ENCODE measurements at regions not wholly inside any gene's neighbourhood (a gene's known extent, or its start where the extent isn't known, plus 50 kb on each side); places are given as distances from the start of the nearest gene placed in this dataset.

- no peak overlapping the region for H3K4me3 Mint-ChIP-seq
- no peaks in the 10 kb centered on the region for H3K4me1 Mint-ChIP-seq
- no peak for ATAC-seq (replicated peaks)
- no peaks in the 10 kb centered on the region for H3K36me3 Mint-ChIP-seq
- no peak overlapping the region for H3K27ac Mint-ChIP-seq
- peaks cover 0 to 3% of the 10 kb centered on the region in 2 donors for H3K9me3 Mint-ChIP-seq
- DNase-seq, result no peak
- no peaks in the 10 kb centered on the region for H3K27me3 Mint-ChIP-seq
Measured at GRCh38 chr9:27963836-27964235, 390.6 kb upstream of the C9orf72 start.

GRCh38 chr9:27967210-27967609 is 393.9 kb upstream of the C9orf72 start:
- DNase-seq, result no peak
- H3K9me3 Mint-ChIP-seq, result peaks cover 0 to 3% of the 10 kb centered on the region in 2 donors
- H3K27ac Mint-ChIP-seq, result no peak overlapping the region
- no peak overlapping the region for H3K4me3 Mint-ChIP-seq
- no peaks in the 10 kb centered on the region for H3K27me3 Mint-ChIP-seq
- H3K36me3 Mint-ChIP-seq, result no peaks in the 10 kb centered on the region
- H3K4me1 Mint-ChIP-seq, result no peaks in the 10 kb centered on the region
- no peak for ATAC-seq (replicated peaks)

GRCh38 chr9:27977931-27978330 is 404.6 kb upstream of the C9orf72 start:
- no peaks in the 10 kb centered on the region for H3K27me3 Mint-ChIP-seq
- H3K4me1 Mint-ChIP-seq, result no peaks in the 10 kb centered on the region
- no peak for ATAC-seq (replicated peaks)
- H3K36me3 Mint-ChIP-seq, result no peaks in the 10 kb centered on the region
- H3K27ac Mint-ChIP-seq, result no peak overlapping the region
- DNase-seq, result no peak
- H3K4me3 Mint-ChIP-seq, result no peak overlapping the region
- H3K9me3 Mint-ChIP-seq, result no peaks in the 10 kb centered on the region

- H3K27ac Mint-ChIP-seq, result no peak overlapping the region
- H3K27me3 Mint-ChIP-seq, result no peaks in the 10 kb centered on the region
Measured at GRCh38 chr9:27985714-27986113, 412.4 kb upstream of the C9orf72 start.

GRCh38 chr9:27990524-27990923 is 417.2 kb upstream of the C9orf72 start:
- H3K4me3 Mint-ChIP-seq, result no peak overlapping the region
- no peaks in the 10 kb centered on the region for H3K27me3 Mint-ChIP-seq
- H3K36me3 Mint-ChIP-seq, result no peaks in the 10 kb centered on the region
- no peaks in the 10 kb centered on the region for H3K4me1 Mint-ChIP-seq
- DNase-seq, result no peak
- H3K9me3 Mint-ChIP-seq, result peaks cover 4 to 6% of the 10 kb centered on the region in 2 donors
- ATAC-seq (replicated peaks), result no peak
- no peak overlapping the region for H3K27ac Mint-ChIP-seq

More at GRCh38 chr9:27985714-27986113, 412.4 kb upstream of the C9orf72 start:
- ATAC-seq (replicated peaks), result no peak
- no peak overlapping the region for H3K4me3 Mint-ChIP-seq
- H3K9me3 Mint-ChIP-seq, result peaks cover 2 to 6% of the 10 kb centered on the region in 2 donors
- no peaks in the 10 kb centered on the region for H3K36me3 Mint-ChIP-seq
- no peaks in the 10 kb centered on the region for H3K4me1 Mint-ChIP-seq
- no peak for DNase-seq

- Mint-ChIP-seq H3K36me3 (no peaks in the 10 kb centered on the region), H3K27ac (no peak overlapping the region), H3K4me1 (no peaks in the 10 kb centered on the region), H3K27me3 (no peaks in the 10 kb centered on the region), H3K9me3 (peaks cover 1 to 6% of the 10 kb centered on the region in 2 donors), H3K4me3 (no peak overlapping the region)
- DNase-seq, result no peak
- no peak for ATAC-seq (replicated peaks)
Measured at GRCh38 chr9:27991221-27991620, 417.9 kb upstream of the C9orf72 start.

- no peaks in the 10 kb centered on the region for H3K27me3 Mint-ChIP-seq
- H3K36me3 Mint-ChIP-seq, result no peaks in the 10 kb centered on the region
Measured at GRCh38 chr9:28001096-28001495, 427.8 kb upstream of the C9orf72 start.

GRCh38 chr9:28004900-28005299 is 431.6 kb upstream of the C9orf72 start:
- Mint-ChIP-seq H3K4me1 (no peaks in the 10 kb centered on the region), H3K36me3 (no peaks in the 10 kb centered on the region), H3K4me3 (no peak overlapping the region), H3K27ac (no peak overlapping the region), H3K9me3 (peaks cover 0 to 2% of the 10 kb centered on the region in 2 donors), H3K27me3 (no peaks in the 10 kb centered on the region)
- DNase-seq (no peak), ATAC-seq (replicated peaks) (no peak)

More at GRCh38 chr9:28001096-28001495, 427.8 kb upstream of the C9orf72 start:
- no peaks in the 10 kb centered on the region for H3K4me1 Mint-ChIP-seq
- no peak overlapping the region for H3K27ac Mint-ChIP-seq
- H3K9me3 Mint-ChIP-seq, result peaks cover 0 to 2% of the 10 kb centered on the region in 2 donors
- ATAC-seq (replicated peaks) (no peak), DNase-seq (no peak)
- no peak overlapping the region for H3K4me3 Mint-ChIP-seq

GRCh38 chr9:28005779-28006178 is 432.5 kb upstream of the C9orf72 start:
- no peaks in the 10 kb centered on the region for H3K36me3 Mint-ChIP-seq
- no peak for DNase-seq
- no peaks in the 10 kb centered on the region for H3K27me3 Mint-ChIP-seq
- H3K4me1 Mint-ChIP-seq, result no peaks in the 10 kb centered on the region
- ATAC-seq (replicated peaks), result no peak
- no peak overlapping the region for H3K4me3 Mint-ChIP-seq
- H3K27ac Mint-ChIP-seq, result no peak overlapping the region
- peaks cover 0 to 2% of the 10 kb centered on the region in 2 donors for H3K9me3 Mint-ChIP-seq

GRCh38 chr9:28007097-28007817 is 434.0 kb upstream of the C9orf72 start:
- no peak for DNase-seq
- H3K9me3 Mint-ChIP-seq, result peaks cover 0 to 2% of the 10 kb centered on the region in 2 donors
- no peak overlapping the region for H3K27ac Mint-ChIP-seq
- no peak overlapping the region for H3K4me3 Mint-ChIP-seq
- H3K36me3 Mint-ChIP-seq, result no peaks in the 10 kb centered on the region
- no peaks in the 10 kb centered on the region for H3K27me3 Mint-ChIP-seq
- no peak for ATAC-seq (replicated peaks)
- H3K4me1 Mint-ChIP-seq, result no peaks in the 10 kb centered on the region

- Mint-ChIP-seq H3K27me3 (no peaks in the 10 kb centered on the region), H3K9me3 (peaks cover 0 to 3% of the 10 kb centered on the region in 2 donors), H3K27ac (no peak overlapping the region), H3K4me1 (no peaks in the 10 kb centered on the region), H3K36me3 (no peaks in the 10 kb centered on the region), H3K4me3 (no peak overlapping the region)
- DNase-seq (no peak), ATAC-seq (replicated peaks) (no peak)
Measured at GRCh38 chr9:28014212-28014611, 440.9 kb upstream of the C9orf72 start.

- Mint-ChIP-seq H3K27me3 (no peaks in the 10 kb centered on the region), H3K27ac (no peak overlapping the region), H3K9me3 (no peaks in the 10 kb centered on the region), H3K36me3 (no peaks in the 10 kb centered on the region), H3K4me1 (no peaks in the 10 kb centered on the region), H3K4me3 (no peak overlapping the region)
- DNase-seq, result no peak
- no peak for ATAC-seq (replicated peaks)
Measured at GRCh38 chr9:28024676-28025075, 451.4 kb upstream of the C9orf72 start.

GRCh38 chr9:28025186-28025585 is 451.9 kb upstream of the C9orf72 start:
- no peaks in the 10 kb centered on the region for H3K36me3 Mint-ChIP-seq
- ATAC-seq (replicated peaks), result no peak
- H3K4me1 Mint-ChIP-seq, result no peaks in the 10 kb centered on the region
- no peak overlapping the region for H3K27ac Mint-ChIP-seq
- no peak for DNase-seq
- H3K27me3 Mint-ChIP-seq, result no peaks in the 10 kb centered on the region
- H3K9me3 Mint-ChIP-seq, result no peaks in the 10 kb centered on the region
- H3K4me3 Mint-ChIP-seq, result no peak overlapping the region

- Mint-ChIP-seq H3K27ac (no peak overlapping the region), H3K4me1 (no peaks in the 10 kb centered on the region), H3K36me3 (no peaks in the 10 kb centered on the region), H3K27me3 (no peaks in the 10 kb centered on the region), H3K9me3 (peaks cover 0 to 1% of the 10 kb centered on the region in 2 donors), H3K4me3 (no peak overlapping the region)
- ATAC-seq (replicated peaks), result no peak
- no peak for DNase-seq
Measured at GRCh38 chr9:28031521-28032267, 458.4 kb upstream of the C9orf72 start.

GRCh38 chr9:28032268-28032590 is 458.9 kb upstream of the C9orf72 start:
- Mint-ChIP-seq H3K27me3 (no peaks in the 10 kb centered on the region), H3K9me3 (peaks cover 0 to 1% of the 10 kb centered on the region in 2 donors), H3K36me3 (no peaks in the 10 kb centered on the region), H3K27ac (no peak overlapping the region), H3K4me3 (no peak overlapping the region), H3K4me1 (no peaks in the 10 kb centered on the region)
- no peak for ATAC-seq (replicated peaks)
- DNase-seq, result no peak
